H9 (cell line): ENCODE measurements at regions not wholly inside any gene's neighbourhood (a gene's known extent, or its start where the extent isn't known, plus 50 kb on each side); places are given as distances from the start of the nearest gene placed in this dataset.
"Not testable (repeated sequence)": the region's sequence is repeated elsewhere in the genome, so short reads cannot be mapped to it uniquely, and the experiment has no call there.

Experiments
- DNase-seq: peaks from one replicate; pipeline ENCODE4 v3.0.0-alpha.2; 2017
- H2AFZ ChIP-seq: one replicate; pipeline ENCODE4 v1.6.1; 2013; ENCODE audit warnings: mild to moderate bottlenecking, low read length, control low read depth, moderate library complexity
- H2AK5ac ChIP-seq: 2 replicates; pipeline ENCODE4 v1.6.1; 2013; ENCODE audit warnings: low read length, control low read depth, mixed read lengths; ENCODE audit not compliant: insufficient read length
- H2BK120ac ChIP-seq: one replicate; pipeline ENCODE4 v1.6.1; 2013; ENCODE audit warnings: low read depth, mild to moderate bottlenecking, low read length, control low read depth, inconsistent platforms; ENCODE audit not compliant: poor library complexity, severe bottlenecking
- H2BK12ac ChIP-seq: 2 replicates; pipeline ENCODE4 v1.6.1; 2013; ENCODE audit warnings: low read length, control low read depth, mixed read lengths, low read depth; ENCODE audit not compliant: insufficient read length
- H2BK15ac ChIP-seq: 2 replicates; pipeline ENCODE4 v1.6.1; 2013; ENCODE audit warnings: low read depth, low read length, control low read depth
- H2BK20ac ChIP-seq: one replicate; pipeline ENCODE4 v1.6.1; 2013; ENCODE audit warnings: low read depth, mild to moderate bottlenecking, low read length, control low read depth, inconsistent platforms; ENCODE audit not compliant: poor library complexity, severe bottlenecking
- H2BK5ac ChIP-seq: 2 replicates; pipeline ENCODE4 v1.6.1; 2013; ENCODE audit warnings: low read length, control low read depth, mixed read lengths; ENCODE audit not compliant: insufficient read length
- H3K14ac ChIP-seq: 2 replicates; pipeline ENCODE4 v1.6.1; 2013; ENCODE audit warnings: low read length, control low read depth; ENCODE audit not compliant: insufficient read depth
- H3K18ac ChIP-seq: 2 replicates; pipeline ENCODE4 v1.6.1; 2013; ENCODE audit warnings: low read depth, mild to moderate bottlenecking, mixed read lengths, low read length, control low read depth; ENCODE audit not compliant: insufficient read length
- H3K23ac ChIP-seq: 2 replicates; pipeline ENCODE4 v1.6.1; 2013; ENCODE audit warnings: low read length, control low read depth, mixed read lengths, low read depth; ENCODE audit not compliant: insufficient read length
- H3K23me2 ChIP-seq: 2 replicates; pipeline ENCODE4 v1.6.1; 2013; ENCODE audit warnings: low read depth, mild to moderate bottlenecking, mixed read lengths, low read length, control low read depth; ENCODE audit not compliant: insufficient read length, poor library complexity, severe bottlenecking
- H3K27ac ChIP-seq: 2 replicates; pipeline ENCODE4 v1.5.1; 2013; ENCODE audit warnings: low read length, control low read depth, mixed read lengths, low read depth; ENCODE audit not compliant: insufficient read length
- H3K27me3 ChIP-seq: 2 replicates; pipeline ENCODE4 v1.6.1; 2013; ENCODE audit warnings: low read length, control low read depth, inconsistent platforms; ENCODE audit not compliant: insufficient read depth
- H3K4ac ChIP-seq: 2 replicates; pipeline ENCODE4 v1.6.1; 2013; ENCODE audit warnings: low read depth, mild to moderate bottlenecking, control low read depth, inconsistent platforms, low read length, moderate library complexity
- H3K4me1 ChIP-seq: 2 replicates; pipeline ENCODE4 v1.6.1; 2013; ENCODE audit warnings: low read length, control low read depth, inconsistent platforms; ENCODE audit not compliant: insufficient read depth
- H3K4me2 ChIP-seq: 2 replicates; pipeline ENCODE4 v1.6.1; 2013; ENCODE audit warnings: low read length, control low read depth, mixed read lengths; ENCODE audit not compliant: insufficient read length, insufficient read depth
- H3K56ac ChIP-seq: 2 replicates; pipeline ENCODE4 v1.6.1; 2013; ENCODE audit warnings: low read depth, mild to moderate bottlenecking, mixed read lengths, low read length, control low read depth; ENCODE audit not compliant: insufficient read length
- H3K79me1 ChIP-seq: 2 replicates; pipeline ENCODE4 v1.6.1; 2013; ENCODE audit warnings: low read depth, mild to moderate bottlenecking, moderate library complexity, low read length, control low read depth, inconsistent platforms; ENCODE audit not compliant: insufficient read depth, poor library complexity, severe bottlenecking
- H3K79me2 ChIP-seq: 2 replicates; pipeline ENCODE4 v1.6.1; 2013; ENCODE audit warnings: low read length, control low read depth, inconsistent platforms; ENCODE audit not compliant: insufficient read depth
- H3K9ac ChIP-seq: 2 replicates; pipeline ENCODE4 v1.6.1; 2013; ENCODE audit warnings: low read length, control low read depth, mixed read lengths; ENCODE audit not compliant: insufficient read length; ENCODE audit errors: extremely low read depth
- H3K9me3 ChIP-seq: one replicate; pipeline ENCODE4 v1.6.1; 2013; ENCODE audit warnings: low read depth, low read length, inconsistent platforms; ENCODE audit not compliant: control insufficient read depth
- H3T11ph ChIP-seq: one replicate; pipeline ENCODE4 v1.6.1; 2013; ENCODE audit warnings: mild to moderate bottlenecking, low read length, control low read depth, inconsistent platforms
- H4K20me1 ChIP-seq: one replicate; pipeline ENCODE4 v1.6.1; 2013; ENCODE audit not compliant: control insufficient read depth, insufficient read length, insufficient read depth
- H4K5ac ChIP-seq: 2 replicates; pipeline ENCODE4 v1.6.1; 2013; ENCODE audit warnings: low read depth, mild to moderate bottlenecking, mixed read lengths, low read length, control low read depth; ENCODE audit not compliant: insufficient read length
- H4K8ac ChIP-seq: replicated peaks from 2 replicates; pipeline ENCODE4 v1.6.1; 2013; ENCODE audit warnings: low read length, control low read depth, mixed read lengths, low read depth; ENCODE audit not compliant: insufficient read length
- H4K91ac ChIP-seq: 2 replicates; pipeline ENCODE4 v1.6.1; 2013; ENCODE audit warnings: low read depth, mild to moderate bottlenecking, moderate library complexity, mixed read lengths, low read length, control low read depth; ENCODE audit not compliant: insufficient read length
- H3K27ac Mint-ChIP-seq, 3 experiments: 2 replicates in 2 of 3; 3 replicates in 1 of 3; pipeline ENCODE4 v1.8.0; 2020 to 2021; ENCODE audit warnings: mixed read lengths in 3 of 3, mild to moderate bottlenecking in 1 of 3, moderate library complexity in 1 of 3
- H3K27me3 Mint-ChIP-seq: 2 replicates; pipeline ENCODE4 v1.8.0; 2021; ENCODE audit warnings: low read depth, mild to moderate bottlenecking, moderate library complexity, mixed read lengths
- H3K36me3 Mint-ChIP-seq, 3 experiments: 2 replicates in 2 of 3; 3 replicates in 1 of 3; pipeline ENCODE4 v1.8.0; 2020 to 2021; ENCODE audit warnings: low read depth in 3 of 3, mixed read lengths in 3 of 3; ENCODE audit not compliant: insufficient read depth in 1 of 3
- H3K4me1 Mint-ChIP-seq, 2 experiments: 2 replicates each; pipeline ENCODE4 v1.8.0; 2020; ENCODE audit warnings: mixed read lengths in 2 of 2
- H3K4me3 Mint-ChIP-seq, 2 experiments: 2 replicates in 1 of 2; 3 replicates in 1 of 2; pipeline ENCODE4 v1.8.0; 2020 to 2021; ENCODE audit warnings: mild to moderate bottlenecking in 2 of 2, mixed read lengths in 2 of 2, moderate library complexity in 1 of 2
- H3K9me3 Mint-ChIP-seq, 2 experiments: 2 replicates in 1 of 2; 3 replicates in 1 of 2; pipeline ENCODE4 v1.8.0; 2020; ENCODE audit warnings: mild to moderate bottlenecking in 2 of 2, mixed read lengths in 2 of 2, moderate library complexity in 1 of 2
- CTCF ChIP-seq: fragments of 200-600 bp; sonication (generic); conservative IDR thresholded peaks from 3 replicates; pipeline ENCODE4 v1.8.0; 2021; ENCODE audit warnings: antibody characterized with exemption, mild to moderate bottlenecking
- WGBS: extraction: QIAGEN DNeasy Blood & Tissue Kit; methylation state at CpG from one replicate; pipeline ENCODE4 v1.1.7; 2013; ENCODE audit warnings: missing lambda C conversion rate, low lambda C conversion rate, mixed read lengths; ENCODE audit not compliant: insufficient read length; ENCODE audit errors: extremely low coverage; 5-methylcytosine and 5-hydroxymethylcytosine counted together

- H3K23me2 ChIP-seq, result no peaks in the 10 kb centered on the region
- no peak overlapping the region for H3K23ac ChIP-seq
- H3K79me1 ChIP-seq, result no peaks in the 10 kb centered on the region
- no peaks in the 10 kb centered on the region for H3K79me2 ChIP-seq
- no peak overlapping the region for H3K9ac ChIP-seq
- no peak for DNase-seq
- H4K5ac ChIP-seq, result no peak overlapping the region
- no peak overlapping the region for H3T11ph ChIP-seq
- no peaks in the 10 kb centered on the region for H3K27me3 ChIP-seq
- no peak overlapping the region for H3K4ac ChIP-seq
- Mint-ChIP-seq H3K27ac (no peak overlapping the region), H3K4me1 (peaks cover 25 to 35% of the 10 kb centered on the region in 2 experiments), H3K27me3 (no peaks in the 10 kb centered on the region; the same call in 1 of the 2 replicates), H3K9me3 (no peaks in the 10 kb centered on the region), H3K36me3 (no peaks in the 10 kb centered on the region), H3K4me3 (no peak overlapping the region; a peak in 1 of 5 replicates)
- no peak overlapping the region for H2AK5ac ChIP-seq
- H4K91ac ChIP-seq, result no peak overlapping the region
- no peak for TF ChIP-seq CTCF
- no peak overlapping the region for H2BK15ac ChIP-seq
- no peak overlapping the region for H3K27ac ChIP-seq
- H2BK20ac ChIP-seq, result no peak overlapping the region
- H4K8ac ChIP-seq, result no peak overlapping the region
- H4K20me1 ChIP-seq, result no peaks in the 10 kb centered on the region
- H2AFZ ChIP-seq, result no peak overlapping the region
- no peak overlapping the region for H2BK5ac ChIP-seq
- no peak overlapping the region for H3K18ac ChIP-seq
- no peaks in the 10 kb centered on the region for H3K9me3 ChIP-seq
- H3K14ac ChIP-seq, result no peak overlapping the region
- no CpG with 5 or more reads among the region's 16 CpGs for WGBS
- H3K56ac ChIP-seq, result no peak overlapping the region
- H2BK120ac ChIP-seq, result no peak overlapping the region
- H3K4me2 ChIP-seq, result no peak overlapping the region
- no peak overlapping the region for H2BK12ac ChIP-seq
- no peaks in the 10 kb centered on the region; the same call in 1 of the 2 replicates for H3K4me1 ChIP-seq
These were observed 429.0 kb downstream of the PREX1 start for GRCh38 chr20:48398506-48399449.

GRCh38 chr20:48396981-48397861, 430.6 kb downstream of the PREX1 start:
- not testable (repeated sequence) for H3K14ac ChIP-seq, H2BK12ac ChIP-seq, H3K23ac ChIP-seq, H2AFZ ChIP-seq, H3K9me3 ChIP-seq, H2BK120ac ChIP-seq, H3K9me3 Mint-ChIP-seq, H4K5ac ChIP-seq, H4K8ac ChIP-seq, H3K27ac Mint-ChIP-seq, H3K27me3 Mint-ChIP-seq, H3K4me1 ChIP-seq, H2BK15ac ChIP-seq, H3K9ac ChIP-seq, H3K56ac ChIP-seq, H3K79me2 ChIP-seq, H3K27ac ChIP-seq, H2AK5ac ChIP-seq, H3K4me2 ChIP-seq, H3K36me3 Mint-ChIP-seq, H2BK5ac ChIP-seq, H4K20me1 ChIP-seq, H3K4ac ChIP-seq, H3K27me3 ChIP-seq, DNase-seq, H3T11ph ChIP-seq, H3K23me2 ChIP-seq, H3K4me3 Mint-ChIP-seq, H2BK20ac ChIP-seq, H3K79me1 ChIP-seq, H3K18ac ChIP-seq, H4K91ac ChIP-seq
- peaks cover 22 to 33% of the 10 kb centered on the region in 2 experiments for H3K4me1 Mint-ChIP-seq
- WGBS, result no CpG with 5 or more reads among the region's 19 CpGs
